ENCODE measurements at regions not wholly inside any gene's neighbourhood (a gene's known extent, or its start where the extent isn't known, plus 50 kb on each side); places are given as distances from the start of the nearest gene placed in this dataset.

DNA sequence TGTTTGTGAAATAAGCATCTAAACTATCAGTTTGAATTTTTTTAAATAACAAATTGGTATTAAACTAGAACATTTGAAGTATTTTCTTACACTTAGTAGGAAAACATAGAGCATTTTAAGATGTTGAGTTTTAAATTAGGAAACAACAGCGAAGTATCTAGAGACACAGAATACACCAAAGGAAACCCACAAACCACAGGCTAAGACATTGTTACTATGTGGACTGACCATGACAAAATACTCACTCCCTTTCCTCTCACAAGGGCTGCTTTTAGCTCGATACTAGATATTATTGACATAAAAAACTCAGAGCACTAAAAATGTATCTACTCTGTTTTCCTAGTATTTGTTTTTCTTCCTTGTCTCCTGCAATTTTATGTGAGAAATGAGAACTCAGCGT lies 266.0 kb upstream of the CITED2 start:
- TF ChIP-seq POLR2A (conservative IDR thresholded peaks at IDR 0.05) (no peak), FOXJ2 (tag; IDR thresholded peaks at IDR 0.05) (no peak), TEAD4 (IDR thresholded peaks at IDR 0.05; ENCODE audit: low read length) (no peak), TEAD4 (CRISPR knock-in tag; IDR thresholded peaks at IDR 0.05; ENCODE audit: borderline replicate concordance) (no peak), EZH2 (IDR thresholded peaks at IDR 0.05; ENCODE audit: borderline replicate concordance, low read depth, low read length) (no peak), TCF3 (CRISPR knock-in tag; IDR thresholded peaks at IDR 0.05) (no peak; the same call in 1 of the 2 replicates), SMARCA5 (IDR thresholded peaks at IDR 0.05) (no peak), PTBP1 (IDR thresholded peaks at IDR 0.05; ENCODE audit: low read depth, low read length) (no peak), PURB (CRISPR knock-in tag; IDR thresholded peaks at IDR 0.05; ENCODE audit: low read depth) (no peak), SETDB1 (IDR thresholded peaks at IDR 0.05; ENCODE audit: low read length) (no peak), FOXP1 (CRISPR knock-in tag; IDR thresholded peaks at IDR 0.05) (no peak)
- TF ChIP-seq, protein P1, sequence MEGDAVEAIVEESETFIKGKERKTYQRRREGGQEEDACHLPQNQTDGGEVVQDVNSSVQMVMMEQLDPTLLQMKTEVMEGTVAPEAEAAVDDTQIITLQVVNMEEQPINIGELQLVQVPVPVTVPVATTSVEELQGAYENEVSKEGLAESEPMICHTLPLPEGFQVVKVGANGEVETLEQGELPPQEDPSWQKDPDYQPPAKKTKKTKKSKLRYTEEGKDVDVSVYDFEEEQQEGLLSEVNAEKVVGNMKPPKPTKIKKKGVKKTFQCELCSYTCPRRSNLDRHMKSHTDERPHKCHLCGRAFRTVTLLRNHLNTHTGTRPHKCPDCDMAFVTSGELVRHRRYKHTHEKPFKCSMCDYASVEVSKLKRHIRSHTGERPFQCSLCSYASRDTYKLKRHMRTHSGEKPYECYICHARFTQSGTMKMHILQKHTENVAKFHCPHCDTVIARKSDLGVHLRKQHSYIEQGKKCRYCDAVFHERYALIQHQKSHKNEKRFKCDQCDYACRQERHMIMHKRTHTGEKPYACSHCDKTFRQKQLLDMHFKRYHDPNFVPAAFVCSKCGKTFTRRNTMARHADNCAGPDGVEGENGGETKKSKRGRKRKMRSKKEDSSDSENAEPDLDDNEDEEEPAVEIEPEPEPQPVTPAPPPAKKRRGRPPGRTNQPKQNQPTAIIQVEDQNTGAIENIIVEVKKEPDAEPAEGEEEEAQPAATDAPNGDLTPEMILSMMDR (IDR thresholded peaks at IDR 0.05 in 2 of 3, conservative IDR thresholded peaks at IDR 0.05 in 1 of 3; ENCODE audit: insufficient read depth in 2 of 3, low read depth in 1 of 3, low read length in 3 of 3), result no peak
- TF ChIP-seq, protein P2, sequence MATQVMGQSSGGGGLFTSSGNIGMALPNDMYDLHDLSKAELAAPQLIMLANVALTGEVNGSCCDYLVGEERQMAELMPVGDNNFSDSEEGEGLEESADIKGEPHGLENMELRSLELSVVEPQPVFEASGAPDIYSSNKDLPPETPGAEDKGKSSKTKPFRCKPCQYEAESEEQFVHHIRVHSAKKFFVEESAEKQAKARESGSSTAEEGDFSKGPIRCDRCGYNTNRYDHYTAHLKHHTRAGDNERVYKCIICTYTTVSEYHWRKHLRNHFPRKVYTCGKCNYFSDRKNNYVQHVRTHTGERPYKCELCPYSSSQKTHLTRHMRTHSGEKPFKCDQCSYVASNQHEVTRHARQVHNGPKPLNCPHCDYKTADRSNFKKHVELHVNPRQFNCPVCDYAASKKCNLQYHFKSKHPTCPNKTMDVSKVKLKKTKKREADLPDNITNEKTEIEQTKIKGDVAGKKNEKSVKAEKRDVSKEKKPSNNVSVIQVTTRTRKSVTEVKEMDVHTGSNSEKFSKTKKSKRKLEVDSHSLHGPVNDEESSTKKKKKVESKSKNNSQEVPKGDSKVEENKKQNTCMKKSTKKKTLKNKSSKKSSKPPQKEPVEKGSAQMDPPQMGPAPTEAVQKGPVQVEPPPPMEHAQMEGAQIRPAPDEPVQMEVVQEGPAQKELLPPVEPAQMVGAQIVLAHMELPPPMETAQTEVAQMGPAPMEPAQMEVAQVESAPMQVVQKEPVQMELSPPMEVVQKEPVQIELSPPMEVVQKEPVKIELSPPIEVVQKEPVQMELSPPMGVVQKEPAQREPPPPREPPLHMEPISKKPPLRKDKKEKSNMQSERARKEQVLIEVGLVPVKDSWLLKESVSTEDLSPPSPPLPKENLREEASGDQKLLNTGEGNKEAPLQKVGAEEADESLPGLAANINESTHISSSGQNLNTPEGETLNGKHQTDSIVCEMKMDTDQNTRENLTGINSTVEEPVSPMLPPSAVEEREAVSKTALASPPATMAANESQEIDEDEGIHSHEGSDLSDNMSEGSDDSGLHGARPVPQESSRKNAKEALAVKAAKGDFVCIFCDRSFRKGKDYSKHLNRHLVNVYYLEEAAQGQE (IDR thresholded peaks at IDR 0.05; ENCODE audit: borderline replicate concordance), result no peak
- TF ChIP-seq, protein P2 (CRISPR knock-in tag; IDR thresholded peaks at IDR 0.05; ENCODE audit: low read depth), result no peak
- TF ChIP-seq, protein P3, sequence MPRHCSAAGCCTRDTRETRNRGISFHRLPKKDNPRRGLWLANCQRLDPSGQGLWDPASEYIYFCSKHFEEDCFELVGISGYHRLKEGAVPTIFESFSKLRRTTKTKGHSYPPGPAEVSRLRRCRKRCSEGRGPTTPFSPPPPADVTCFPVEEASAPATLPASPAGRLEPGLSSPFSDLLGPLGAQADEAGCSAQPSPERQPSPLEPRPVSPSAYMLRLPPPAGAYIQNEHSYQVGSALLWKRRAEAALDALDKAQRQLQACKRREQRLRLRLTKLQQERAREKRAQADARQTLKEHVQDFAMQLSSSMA (CRISPR knock-in tag; IDR thresholded peaks at IDR 0.05), result no peak

Data from K562 (cell line).